ENCODE measurements at regions not wholly inside any gene's neighbourhood (a gene's known extent, or its start where the extent isn't known, plus 50 kb on each side); places are given as distances from the start of the nearest gene placed in this dataset.

DNA sequence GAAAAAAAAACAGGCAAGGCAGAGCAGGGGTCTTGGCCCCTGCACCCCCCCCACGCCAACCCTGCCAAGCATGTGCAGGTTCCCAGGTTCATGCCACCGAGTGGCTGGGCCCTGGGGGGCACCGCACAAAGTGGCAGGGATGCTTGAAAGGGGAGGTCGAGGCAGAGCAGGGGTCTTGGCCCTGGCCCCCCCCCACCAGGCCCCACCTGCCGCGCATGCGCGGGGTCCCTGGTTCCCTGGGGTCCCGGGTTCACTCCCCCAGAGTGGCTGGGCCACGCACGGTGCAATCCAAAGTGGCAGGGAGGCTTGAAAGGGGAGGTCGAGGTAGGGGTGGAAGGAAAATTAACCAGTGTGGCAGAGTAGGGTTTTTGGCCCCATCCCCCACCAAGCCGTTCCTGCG is 312.2 kb downstream of the ALG10 start:
- TF ChIP-seq, protein P1, sequence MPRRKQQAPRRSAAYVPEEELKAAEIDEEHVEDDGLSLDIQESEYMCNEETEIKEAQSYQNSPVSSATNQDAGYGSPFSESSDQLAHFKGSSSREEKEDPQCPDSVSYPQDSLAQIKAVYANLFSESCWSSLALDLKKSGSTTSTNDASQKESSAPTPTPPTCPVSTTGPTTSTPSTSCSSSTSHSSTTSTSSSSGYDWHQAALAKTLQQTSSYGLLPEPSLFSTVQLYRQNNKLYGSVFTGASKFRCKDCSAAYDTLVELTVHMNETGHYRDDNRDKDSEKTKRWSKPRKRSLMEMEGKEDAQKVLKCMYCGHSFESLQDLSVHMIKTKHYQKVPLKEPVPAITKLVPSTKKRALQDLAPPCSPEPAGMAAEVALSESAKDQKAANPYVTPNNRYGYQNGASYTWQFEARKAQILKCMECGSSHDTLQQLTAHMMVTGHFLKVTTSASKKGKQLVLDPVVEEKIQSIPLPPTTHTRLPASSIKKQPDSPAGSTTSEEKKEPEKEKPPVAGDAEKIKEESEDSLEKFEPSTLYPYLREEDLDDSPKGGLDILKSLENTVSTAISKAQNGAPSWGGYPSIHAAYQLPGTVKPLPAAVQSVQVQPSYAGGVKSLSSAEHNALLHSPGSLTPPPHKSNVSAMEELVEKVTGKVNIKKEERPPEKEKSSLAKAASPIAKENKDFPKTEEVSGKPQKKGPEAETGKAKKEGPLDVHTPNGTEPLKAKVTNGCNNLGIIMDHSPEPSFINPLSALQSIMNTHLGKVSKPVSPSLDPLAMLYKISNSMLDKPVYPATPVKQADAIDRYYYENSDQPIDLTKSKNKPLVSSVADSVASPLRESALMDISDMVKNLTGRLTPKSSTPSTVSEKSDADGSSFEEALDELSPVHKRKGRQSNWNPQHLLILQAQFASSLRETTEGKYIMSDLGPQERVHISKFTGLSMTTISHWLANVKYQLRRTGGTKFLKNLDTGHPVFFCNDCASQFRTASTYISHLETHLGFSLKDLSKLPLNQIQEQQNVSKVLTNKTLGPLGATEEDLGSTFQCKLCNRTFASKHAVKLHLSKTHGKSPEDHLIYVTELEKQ (tag by site-specific recombination; IDR thresholded peaks at IDR 0.05; ENCODE audit: borderline replicate concordance) = no peak
- no peak for TF ChIP-seq ZNF274 (IDR thresholded peaks at IDR 0.05; ENCODE audit: low read length)
- no peak for TF ChIP-seq ZNF274 (tag by site-specific recombination; IDR thresholded peaks at IDR 0.05; ENCODE audit: borderline replicate concordance)
- no peak for TF ChIP-seq ZNF335 (tag by site-specific recombination; conservative IDR thresholded peaks at IDR 0.05)
- no peak for TF ChIP-seq ZNF624 (tag by site-specific recombination; IDR thresholded peaks at IDR 0.05)
- TF ChIP-seq ZNF76 (tag by site-specific recombination; IDR thresholded peaks at IDR 0.05; ENCODE audit: borderline replicate concordance, low read depth) = no peak
